HepG2 (cell line): ENCODE measurements at regions not wholly inside any gene's neighbourhood (a gene's known extent, or its start where the extent isn't known, plus 50 kb on each side); places are given as distances from the start of the nearest gene placed in this dataset.

Source experiments
- ATAC-seq: fragments of 200-7000 bp; cut with Tn5 transposase; 3 replicates; pipeline ENCODE4 v1.9.1; 2020; ENCODE audit warnings: mild to moderate bottlenecking, moderate library complexity
- BruUV-seq: library from RNA; stranded (reverse); fragments of 400-500 nt; replicated peaks from 2 replicates; lab custom pipeline; 2021; lab: Mats Ljungman, UMichigan
- CTCF ChIA-PET: fragments of 300-600 bp; formaldehyde crosslinking; extraction: SDS; loops from one replicate; lab custom pipeline; 2021; ENCODE audit warnings: low total read pairs, inconsistent platforms, low intra/inter-chr PET ratio; lab: Yijun Ruan, JAX
- POLR2A ChIA-PET: fragments of 350-600 bp; sonication (Branson Sonifier 250); formaldehyde crosslinking; loops from one replicate; lab custom pipeline; 2020; ENCODE audit warnings: antibody characterized with exemption, inconsistent platforms; lab: Yijun Ruan, JAX
- DNase-seq: peaks from one replicate; pipeline ENCODE4 v3.0.0-alpha.2; 2015; ENCODE audit warnings: low spot score
- FAIRE-seq: peaks from 3 replicates; lab custom pipeline; 2011; peaks lifted over from hg19 to GRCh38; lab: Jason Lieb, UNC
- H2AFZ ChIP-seq: one replicate; pipeline ENCODE4 v1.6.1; 2011; ENCODE audit warnings: low read length, inconsistent platforms
- H3K27ac ChIP-seq: fragments of 300-600 bp; 3 replicates; pipeline ENCODE4 v1.8.0; 2011; ENCODE audit warnings: mixed run types, mild to moderate bottlenecking, mixed read lengths, low read length, inconsistent platforms; ENCODE audit not compliant: insufficient read depth; ENCODE audit errors: extremely low read length
- H3K27me3 ChIP-seq, 2 experiments: fragments of 200-600 bp in 1 of 2; 2 replicates in 1 of 2; 3 replicates in 1 of 2; pipeline versions ENCODE4 v1.6.0 to v1.8.0; 2011; ENCODE audit warnings: low read length in 2 of 2, mild to moderate bottlenecking in 2 of 2, moderate library complexity in 2 of 2, inconsistent platforms in 1 of 2; ENCODE audit not compliant: insufficient read depth in 2 of 2, control insufficient read depth in 1 of 2
- H3K36me3 ChIP-seq, 2 experiments: fragments of 200-600 bp in 1 of 2; replicated peaks in 1 of 2; 2 replicates in 1 of 2; 3 replicates in 1 of 2; pipeline versions ENCODE4 v1.5.1 to v1.8.0; 2011; ENCODE audit warnings: low read length in 2 of 2, inconsistent platforms in 1 of 2; ENCODE audit not compliant: insufficient read depth in 2 of 2, control insufficient read depth in 1 of 2
- H3K4me1 ChIP-seq: 2 replicates; pipeline ENCODE4 v1.5.1; 2012; ENCODE audit warnings: low read length, inconsistent platforms; ENCODE audit not compliant: insufficient read depth
- H3K4me2 ChIP-seq: 2 replicates; pipeline ENCODE4 v1.6.0; 2011; ENCODE audit warnings: low read depth, low read length, inconsistent platforms
- H3K4me3 ChIP-seq, 3 experiments: fragments of 200-600 bp in 1 of 3; sonication (generic), shearing (Covaris generic) in 1 of 3; replicated peaks in 1 of 3; 2 replicates each; pipeline ENCODE4 v1.5.1; 2011 to 2016; ENCODE audit warnings: low read length in 3 of 3, inconsistent platforms in 2 of 3, low read depth in 2 of 3, mild to moderate bottlenecking in 2 of 3, control low read depth in 1 of 3, mixed read lengths in 1 of 3; ENCODE audit not compliant: insufficient read depth in 1 of 3
- H3K79me2 ChIP-seq: one replicate; pipeline ENCODE4 v1.6.1; 2011; ENCODE audit warnings: low read length, inconsistent platforms; ENCODE audit not compliant: insufficient read depth
- H3K9ac ChIP-seq: 2 replicates; pipeline ENCODE4 v1.6.0; 2011; ENCODE audit warnings: mild to moderate bottlenecking, low read depth, low read length, inconsistent platforms; ENCODE audit not compliant: insufficient read depth
- H3K9me3 ChIP-seq: 2 replicates; pipeline ENCODE4 v1.5.1; 2012; ENCODE audit warnings: mild to moderate bottlenecking, low read length
- H4K20me1 ChIP-seq: 2 replicates; pipeline ENCODE4 v1.6.0; 2011; ENCODE audit warnings: inconsistent platforms, mild to moderate bottlenecking, low read length, moderate library complexity; ENCODE audit not compliant: insufficient read depth
- ATF2 ChIP-seq: sonication (generic); formaldehyde crosslinking; IDR thresholded peaks from 2 replicates; pipeline ENCODE4 v1.4.0; 2020; ENCODE audit warnings: missing genetic modification reagents
- CERS6 ChIP-seq: sonication (generic); formaldehyde crosslinking; IDR thresholded peaks from 2 replicates; pipeline ENCODE4 v1.5.0; 2020; ENCODE audit warnings: missing genetic modification reagents
- NFAT5 ChIP-seq: sonication (generic); formaldehyde crosslinking; IDR thresholded peaks from 2 replicates; pipeline ENCODE4 v1.4.0; 2020; ENCODE audit warnings: missing genetic modification reagents
- SAFB2 ChIP-seq: sonication (generic); formaldehyde crosslinking; IDR thresholded peaks from 2 replicates; pipeline ENCODE4 v1.5.1; 2020; ENCODE audit warnings: missing genetic modification reagents, low read depth, mild to moderate bottlenecking, borderline replicate concordance
- SMAD1 ChIP-seq: sonication (generic); formaldehyde crosslinking; IDR thresholded peaks from 2 replicates; pipeline ENCODE4 v1.4.0; 2020; ENCODE audit warnings: missing genetic modification reagents, low read depth, mild to moderate bottlenecking, borderline replicate concordance
- ZFP41 ChIP-seq: sonication (generic); formaldehyde crosslinking; IDR thresholded peaks from 2 replicates; pipeline ENCODE4 v1.4.0; 2020; ENCODE audit warnings: mild to moderate bottlenecking, missing genetic modification reagents, borderline replicate concordance
- ZHX2 ChIP-seq, 2 experiments: sonication (generic) in 1 of 2; formaldehyde crosslinking in 1 of 2; IDR thresholded peaks; 2 replicates each; pipeline versions ENCODE4 v1.6.1 to v1.9.0; 2014 to 2022; ENCODE audit warnings: antibody characterized with exemption in 1 of 2, borderline replicate concordance in 1 of 2, inconsistent platforms in 1 of 2, low read depth in 1 of 2, missing genetic modification reagents in 1 of 2
- ZSCAN21 ChIP-seq: sonication (generic); formaldehyde crosslinking; IDR thresholded peaks from 2 replicates; pipeline ENCODE4 v1.8.0; 2022; ENCODE audit warnings: mild to moderate bottlenecking, missing genetic modification reagents, moderate library complexity, borderline replicate concordance
- WGBS: methylation state at CpG from one replicate; pipeline ENCODE4 v1.1.6; 2017; ENCODE audit warnings: low lambda C conversion rate; 5-methylcytosine and 5-hydroxymethylcytosine counted together
- in situ Hi-C: cut with HindIII; loops from 2 replicates; pipeline ENCODE4 v1.10.0; 2017; ENCODE audit warnings: low pct_unique_long_range_greater_than_20kb; ENCODE audit not compliant: extremely low pct_ligation_motif_present
- intact Hi-C: fragments of 100-400 bp; cut with micrococcal nuclease; formaldehyde crosslinking; loops from one replicate; pipeline ENCODE4 v1.10.0; 2022; ENCODE audit not compliant: unreplicated experiment

GRCh38 chr16:86772671-86773353, 194.5 kb downstream of the FOXL1 start:
- no peak overlapping the region for H2AFZ ChIP-seq
- no peak overlapping the region for H3K4me3 ChIP-seq
- H3K27me3 ChIP-seq, result peaks cover 4 to 72% of the 10 kb centered on the region in 2 experiments; a peak in 4 of 5 replicates
- in situ Hi-C loops, result no loop called here
- no peaks in the 10 kb centered on the region for H3K9me3 ChIP-seq
- no peak for DNase-seq
- WGBS, result 2% methylated on average over 12 of the region's 16 CpGs
- BruUV-seq, result no TSS peak
- no peak overlapping the region for H3K27ac ChIP-seq
- intact Hi-C loops, result no loop called here
- no peaks in the 10 kb centered on the region for H3K4me1 ChIP-seq
- H3K4me2 ChIP-seq, result no peak overlapping the region
- POLR2A ChIA-PET, result no interaction called here
- no peak overlapping the region for H3K9ac ChIP-seq
- FAIRE-seq, result no peak
- H3K36me3 ChIP-seq, result no peaks in the 10 kb centered on the region
- ATAC-seq, result no peak
- CTCF ChIA-PET, result no interaction called here
- H4K20me1 ChIP-seq, result no peaks in the 10 kb centered on the region
- H3K79me2 ChIP-seq, result no peaks in the 10 kb centered on the region
- TF ChIP-seq ZFP41 (CRISPR knock-in tag) (no peak), CERS6 (no peak), SAFB2 (CRISPR knock-in tag) (no peak), NFAT5 (CRISPR knock-in tag) (no peak), SMAD1 (CRISPR knock-in tag) (no peak), ZHX2 (IDR thresholded peaks at IDR 0.05; ENCODE audit: low read depth) (no peak), ZHX2 (CRISPR knock-in tag; IDR thresholded peaks at IDR 0.05; ENCODE audit: borderline replicate concordance) (no peak), ZSCAN21 (CRISPR knock-in tag) (no peak), ATF2 (CRISPR knock-in tag) (no peak)
